HuH-7 (cell line): ENCODE measurements at regions not wholly inside any gene's neighbourhood (a gene's known extent, or its start where the extent isn't known, plus 50 kb on each side); places are given as distances from the start of the nearest gene placed in this dataset.

Experiments used
- DNase-seq: peaks from one replicate; pipeline ENCODE4 v3.0.0; 2011; ENCODE audit warnings: low spot score

GRCh38 chr12:75974323-75975187 lies 57.0 kb downstream of the PHLDA1 start:
- no peak for DNase-seq

- DNase-seq: no peak
These were observed 60.3 kb downstream of the PHLDA1 start for GRCh38 chr12:75971253-75971652.

GRCh38 chr12:75970310-75970709 lies 61.3 kb downstream of the PHLDA1 start:
- no peak for DNase-seq

GRCh38 chr12:75969768-75970167 lies 61.8 kb downstream of the PHLDA1 start:
- no peak for DNase-seq

- DNase-seq: no peak
These were observed 65.9 kb downstream of the PHLDA1 start for GRCh38 chr12:75965661-75966060.

- DNase-seq: no peak
These were observed 67.4 kb downstream of the PHLDA1 start for GRCh38 chr12:75964150-75964549.

- DNase-seq: no peak
These were observed 69.7 kb downstream of the PHLDA1 start for GRCh38 chr12:75961878-75962277.

GRCh38 chr12:75960954-75961661 lies 70.5 kb downstream of the PHLDA1 start:
- DNase-seq: no peak

- DNase-seq: no peak
These were observed 71.3 kb downstream of the PHLDA1 start for GRCh38 chr12:75960086-75960910.

GRCh38 chr12:75959506-75959905 lies 72.1 kb downstream of the PHLDA1 start:
- DNase-seq: no peak

GRCh38 chr12:75959060-75959459 lies 72.5 kb downstream of the PHLDA1 start:
- DNase-seq: no peak

- DNase-seq: no peak
These were observed 76.3 kb downstream of the PHLDA1 start for GRCh38 chr12:75955251-75955650.

- no peak for DNase-seq
These were observed 76.8 kb downstream of the PHLDA1 start for GRCh38 chr12:75954749-75955148.

- DNase-seq: no peak
These were observed 77.5 kb downstream of the PHLDA1 start for GRCh38 chr12:75954041-75954440.

GRCh38 chr12:75953312-75953906 lies 78.2 kb downstream of the PHLDA1 start:
- DNase-seq: no peak

- no peak for DNase-seq
These were observed 79.9 kb downstream of the PHLDA1 start for GRCh38 chr12:75951399-75952278.

- DNase-seq: no peak
These were observed 84.3 kb downstream of the PHLDA1 start for GRCh38 chr12:75947156-75947723.

- DNase-seq: no peak
These were observed 86.0 kb downstream of the PHLDA1 start for GRCh38 chr12:75945581-75945980.

GRCh38 chr12:75944905-75945432 lies 86.6 kb downstream of the PHLDA1 start:
- DNase-seq: no peak

- no peak for DNase-seq
These were observed 87.3 kb downstream of the PHLDA1 start for GRCh38 chr12:75944097-75944904.
